NCI-H345 treated with DMSO at 0.1 percent for 48 hours (cell line): ENCODE measurements at regions not wholly inside any gene's neighbourhood (a gene's known extent, or its start where the extent isn't known, plus 50 kb on each side); places are given as distances from the start of the nearest gene placed in this dataset.
"Not testable (repeated sequence)": the region's sequence is repeated elsewhere in the genome, so short reads cannot be mapped to it uniquely, and the experiment has no call there.

Source experiments
- DNase-seq: peaks from one replicate; lab custom pipeline; 2025; ENCODE audit not compliant: unreplicated experiment; lab: John Stamatoyannopoulos, UW

GRCh38 chr17:82998637-82999036 is 80.8 kb upstream of the METRNL start:
- no peak for DNase-seq

- DNase-seq = no peak
These were observed 78.7 kb upstream of the METRNL start for GRCh38 chr17:83000738-83001137.

- no peak for DNase-seq
These were observed 77.1 kb upstream of the METRNL start for GRCh38 chr17:83002118-83002805.

GRCh38 chr17:83004791-83005380 is 74.5 kb upstream of the METRNL start:
- DNase-seq = no peak

- DNase-seq = no peak
These were observed 73.8 kb upstream of the METRNL start for GRCh38 chr17:83005639-83006038.

GRCh38 chr17:83006515-83007455 is 72.6 kb upstream of the METRNL start:
- DNase-seq = no peak

GRCh38 chr17:83007504-83008185 is 71.8 kb upstream of the METRNL start:
- DNase-seq = peak; percentile 83

- no peak for DNase-seq
These were observed 71.3 kb upstream of the METRNL start for GRCh38 chr17:83008186-83008510.

- no peak for DNase-seq
These were observed 70.9 kb upstream of the METRNL start for GRCh38 chr17:83008526-83008925.

GRCh38 chr17:83009414-83010205 is 69.8 kb upstream of the METRNL start:
- DNase-seq = no peak

- DNase-seq = no peak
These were observed 68.9 kb upstream of the METRNL start for GRCh38 chr17:83010206-83011200.

GRCh38 chr17:83011676-83012075 is 67.7 kb upstream of the METRNL start:
- not testable (repeated sequence) for DNase-seq

GRCh38 chr17:83012200-83012785 is 67.1 kb upstream of the METRNL start:
- no peak for DNase-seq

- DNase-seq = no peak
These were observed 66.3 kb upstream of the METRNL start for GRCh38 chr17:83012868-83013778.

GRCh38 chr17:83013779-83014117 is 65.7 kb upstream of the METRNL start:
- DNase-seq = no peak

GRCh38 chr17:83014297-83014696 is 65.1 kb upstream of the METRNL start:
- no peak for DNase-seq

GRCh38 chr17:83014940-83015910 is 64.2 kb upstream of the METRNL start:
- DNase-seq = no peak
